ENCODE measurements at regions not wholly inside any gene's neighbourhood (a gene's known extent, or its start where the extent isn't known, plus 50 kb on each side); places are given as distances from the start of the nearest gene placed in this dataset.

GRCh38 chr1:189821833-189822232 lies 655.8 kb downstream of the BRINP3 start:
- TF ChIP-seq CTCF (IDR thresholded peaks at IDR 0.05) (no peak), POLR2A (IDR thresholded peaks at IDR 0.05) (no peak), POLR2AphosphoS5 (IDR thresholded peaks at IDR 0.05) (no peak)

Measured in sigmoid colon (tissue), 4 donors.